Activated CD4-positive, alpha-beta T cell treated with anti-CD3 and anti-CD28 coated beads, Interleukin-2, amount 50 U/mL, for 16 hours (primary cell): ENCODE measurements at regions not wholly inside any gene's neighbourhood (a gene's known extent, or its start where the extent isn't known, plus 50 kb on each side); places are given as distances from the start of the nearest gene placed in this dataset.

ENCODE experiments used
- DNase-seq: peaks from one replicate; pipeline ENCODE4 v3.0.0-alpha.2; 2020

GRCh38 chr11:35077709-35078469 lies 61.1 kb upstream of the CD44 start:
- DNase-seq: peak; percentile 92

- DNase-seq: no peak
Measured at GRCh38 chr11:35078470-35078735, 60.6 kb upstream of the CD44 start.

- no peak for DNase-seq
Measured at GRCh38 chr11:35079611-35080010, 59.4 kb upstream of the CD44 start.

- peak; percentile 91 for DNase-seq
Measured at GRCh38 chr11:35082321-35083180, 56.4 kb upstream of the CD44 start.

- DNase-seq: no peak
Measured at GRCh38 chr11:35083181-35083430, 55.9 kb upstream of the CD44 start.

GRCh38 chr11:35083431-35084238 lies 55.3 kb upstream of the CD44 start:
- peak; percentile 77 for DNase-seq

GRCh38 chr11:35084817-35085440 lies 54.0 kb upstream of the CD44 start:
- DNase-seq: no peak

- DNase-seq: no peak
Measured at GRCh38 chr11:35085531-35086165, 53.3 kb upstream of the CD44 start.

- DNase-seq: no peak
Measured at GRCh38 chr11:35087648-35088047, 51.3 kb upstream of the CD44 start.

- no peak for DNase-seq
Measured at GRCh38 chr11:35088226-35088625, 50.7 kb upstream of the CD44 start.

- no peak for DNase-seq
Measured at GRCh38 chr11:35088676-35089075, 50.3 kb upstream of the CD44 start.
